ENCODE measurements at regions not wholly inside any gene's neighbourhood (a gene's known extent, or its start where the extent isn't known, plus 50 kb on each side); places are given as distances from the start of the nearest gene placed in this dataset.

GRCh38 chr4:183374950-183375555 lies 52.8 kb upstream of the CLDN24 start:
- TF ChIP-seq POLR2A (IDR thresholded peaks at IDR 0.05) (no peak), CTCF (IDR thresholded peaks at IDR 0.05) (no peak), EP300 (IDR thresholded peaks at IDR 0.05) (no peak)

All from upper lobe of left lung (tissue), 4 donors.